Epithelial cell of esophagus (primary cell): ENCODE measurements at regions not wholly inside any gene's neighbourhood (a gene's known extent, or its start where the extent isn't known, plus 50 kb on each side); places are given as distances from the start of the nearest gene placed in this dataset.
A peak's percentile ranks its signal among the peaks of the same experiment; 100 is the strongest.

Source experiments
- DNase-seq: peaks from one replicate; pipeline ENCODE4 v3.0.0; 2010; ENCODE audit warnings: low read depth
- H3K4me3 ChIP-seq: 2 replicates; pipeline ENCODE4 v1.5.1; 2011; ENCODE audit warnings: mild to moderate bottlenecking, low read length, control low read depth
- CTCF ChIP-seq: IDR thresholded peaks from 2 replicates; pipeline ENCODE4 v1.5.1; 2011; ENCODE audit warnings: low read depth, mild to moderate bottlenecking, low read length, control low read depth, inconsistent platforms; ENCODE audit not compliant: insufficient read depth; ENCODE audit errors: missing control alignments

DNA sequence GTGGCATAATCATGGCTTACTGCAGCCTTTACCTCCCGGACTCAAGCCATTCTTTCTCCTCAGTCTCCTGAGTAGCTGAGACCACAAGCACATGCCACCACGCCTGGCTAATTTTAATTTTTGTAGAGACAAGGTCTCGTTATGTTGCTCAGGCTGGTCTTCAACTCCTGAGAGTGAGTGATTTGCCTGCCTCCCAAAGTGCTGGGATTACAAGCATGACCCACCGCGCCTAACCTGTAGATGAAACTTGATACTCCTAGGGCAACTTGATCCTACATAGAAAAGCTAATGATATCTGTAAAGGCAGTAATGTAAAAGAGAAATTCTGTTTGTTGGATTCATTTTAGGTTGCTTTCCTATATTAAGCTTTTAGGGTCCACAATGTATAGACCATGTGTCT is 391.9 kb upstream of the THRB start:
- no peak overlapping the region for H3K4me3 ChIP-seq
- no peak for DNase-seq
- TF ChIP-seq CTCF, result no peak

- DNase-seq, result peak; percentile 2
- no peak overlapping the region for H3K4me3 ChIP-seq
- no peak for TF ChIP-seq CTCF
Measured at GRCh38 chr3:24890012-24890411, 395.4 kb upstream of the THRB start.

GRCh38 chr3:24899373-24899772 is 404.7 kb upstream of the THRB start:
- no peak for TF ChIP-seq CTCF
- no peak for DNase-seq
- no peak overlapping the region for H3K4me3 ChIP-seq

GRCh38 chr3:24899901-24900603 is 405.4 kb upstream of the THRB start:
- no peak overlapping the region for H3K4me3 ChIP-seq

DNA sequence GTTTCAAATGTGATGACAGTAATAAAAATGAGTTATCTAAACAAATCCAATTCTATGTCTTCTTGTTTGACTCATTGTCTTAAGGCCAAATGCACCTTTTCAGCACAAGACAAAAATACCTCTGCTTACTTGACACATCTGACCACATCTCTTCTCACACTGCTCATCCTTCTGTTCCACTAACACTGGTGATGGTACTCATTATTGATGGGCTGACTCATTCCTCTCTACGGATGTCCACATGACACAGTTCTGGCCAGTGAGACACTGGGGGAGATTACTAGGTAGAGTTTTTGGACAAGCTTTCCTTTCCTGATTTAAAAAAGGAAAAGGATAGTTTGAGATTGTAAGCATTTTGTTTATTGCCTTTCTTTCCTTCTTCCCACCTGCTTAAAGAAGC is 410.6 kb upstream of the THRB start:
- TF ChIP-seq CTCF, result no peak

More at GRCh38 chr3:24899901-24900603, 405.4 kb upstream of the THRB start:
- TF ChIP-seq CTCF, result no peak
- DNase-seq, result no peak

GRCh38 chr3:24907106-24907505 is 412.5 kb upstream of the THRB start:
- TF ChIP-seq CTCF, result no peak
- no peak overlapping the region for H3K4me3 ChIP-seq
- DNase-seq, result no peak

More for the DNA sequence above, 410.6 kb upstream of the THRB start:
- DNase-seq, result no peak
- no peak overlapping the region for H3K4me3 ChIP-seq

- no peak for TF ChIP-seq CTCF
- no peak overlapping the region for H3K4me3 ChIP-seq
- DNase-seq, result no peak
Measured at GRCh38 chr3:24911076-24911475, 416.4 kb upstream of the THRB start.
